ENCODE measurements at regions not wholly inside any gene's neighbourhood (a gene's known extent, or its start where the extent isn't known, plus 50 kb on each side); places are given as distances from the start of the nearest gene placed in this dataset.

GRCh38 chrY:15355321-15355720 is 831.0 kb downstream of the NLGN4Y start:
- H2AFZ ChIP-seq (ENCODE audit: low read depth, low read length): no peak overlapping the region
- no peaks in the 10 kb centered on the region for H3K27me3 ChIP-seq (ENCODE audit: low read depth, low read length)
- H3K4me3 ChIP-seq (ENCODE audit: low read length): no peak overlapping the region
- TF ChIP-seq EZH2phosphoT487 (IDR thresholded peaks at IDR 0.05; ENCODE audit: low read depth): no peak
- TF ChIP-seq, protein P1, sequence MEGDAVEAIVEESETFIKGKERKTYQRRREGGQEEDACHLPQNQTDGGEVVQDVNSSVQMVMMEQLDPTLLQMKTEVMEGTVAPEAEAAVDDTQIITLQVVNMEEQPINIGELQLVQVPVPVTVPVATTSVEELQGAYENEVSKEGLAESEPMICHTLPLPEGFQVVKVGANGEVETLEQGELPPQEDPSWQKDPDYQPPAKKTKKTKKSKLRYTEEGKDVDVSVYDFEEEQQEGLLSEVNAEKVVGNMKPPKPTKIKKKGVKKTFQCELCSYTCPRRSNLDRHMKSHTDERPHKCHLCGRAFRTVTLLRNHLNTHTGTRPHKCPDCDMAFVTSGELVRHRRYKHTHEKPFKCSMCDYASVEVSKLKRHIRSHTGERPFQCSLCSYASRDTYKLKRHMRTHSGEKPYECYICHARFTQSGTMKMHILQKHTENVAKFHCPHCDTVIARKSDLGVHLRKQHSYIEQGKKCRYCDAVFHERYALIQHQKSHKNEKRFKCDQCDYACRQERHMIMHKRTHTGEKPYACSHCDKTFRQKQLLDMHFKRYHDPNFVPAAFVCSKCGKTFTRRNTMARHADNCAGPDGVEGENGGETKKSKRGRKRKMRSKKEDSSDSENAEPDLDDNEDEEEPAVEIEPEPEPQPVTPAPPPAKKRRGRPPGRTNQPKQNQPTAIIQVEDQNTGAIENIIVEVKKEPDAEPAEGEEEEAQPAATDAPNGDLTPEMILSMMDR (IDR thresholded peaks at IDR 0.05; ENCODE audit: low read depth, low read length): no peak
- H3K79me2 ChIP-seq (ENCODE audit: low read length): no peaks in the 10 kb centered on the region
- no peaks in the 10 kb centered on the region for H3K4me1 ChIP-seq (ENCODE audit: low read length)
- H3K4me2 ChIP-seq (ENCODE audit: low read length): no peak overlapping the region
- H3K9me3 ChIP-seq (ENCODE audit: insufficient read depth, low read length): no peaks in the 10 kb centered on the region
- H3K27ac ChIP-seq (ENCODE audit: low read length): no peak overlapping the region
- H3K9ac ChIP-seq (ENCODE audit: low read length): no peak overlapping the region
- H3K36me3 ChIP-seq (replicated peaks; ENCODE audit: low read depth, low read length): no peaks in the 10 kb centered on the region
- no peaks in the 10 kb centered on the region for H4K20me1 ChIP-seq (ENCODE audit: insufficient read depth, low read length)

DNA sequence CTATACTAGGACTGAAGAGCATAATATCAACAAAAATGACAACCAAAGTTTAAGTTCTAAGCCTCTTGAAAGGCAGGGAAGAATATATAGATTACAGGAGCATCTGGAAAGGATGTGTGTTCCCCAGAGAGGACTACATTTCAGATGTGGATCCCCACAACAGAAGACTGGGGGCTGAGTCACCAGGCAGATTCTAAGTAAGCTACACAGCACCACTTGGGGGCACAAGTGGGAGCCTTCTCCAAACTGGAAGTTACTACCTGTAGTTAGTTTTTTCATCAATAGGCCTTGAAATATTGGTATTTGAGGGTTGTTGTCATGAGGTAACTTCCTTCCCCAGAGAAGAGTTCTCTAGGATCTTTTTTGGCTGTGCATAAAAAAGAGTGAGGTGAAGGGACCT is 836.1 kb downstream of the NLGN4Y start:
- no peaks in the 10 kb centered on the region for H3K4me1 ChIP-seq (ENCODE audit: low read length)
- H3K4me2 ChIP-seq (ENCODE audit: low read length): no peak overlapping the region
- H3K36me3 ChIP-seq (replicated peaks; ENCODE audit: low read depth, low read length): no peaks in the 10 kb centered on the region
- TF ChIP-seq, protein P1 (IDR thresholded peaks at IDR 0.05; ENCODE audit: low read depth, low read length): peak; percentile 35
- no peak for TF ChIP-seq EZH2phosphoT487 (IDR thresholded peaks at IDR 0.05; ENCODE audit: low read depth)
- H4K20me1 ChIP-seq (ENCODE audit: insufficient read depth, low read length): no peaks in the 10 kb centered on the region
- no peaks in the 10 kb centered on the region for H3K9me3 ChIP-seq (ENCODE audit: insufficient read depth, low read length)
- no peaks in the 10 kb centered on the region for H3K79me2 ChIP-seq (ENCODE audit: low read length)
- H3K9ac ChIP-seq (ENCODE audit: low read length): no peak overlapping the region
- H3K27me3 ChIP-seq (ENCODE audit: low read depth, low read length): no peaks in the 10 kb centered on the region
- H3K27ac ChIP-seq (ENCODE audit: low read length): no peak overlapping the region
- no peak overlapping the region for H2AFZ ChIP-seq (ENCODE audit: low read depth, low read length)
- no peak overlapping the region for H3K4me3 ChIP-seq (ENCODE audit: low read length)

- H3K4me1 ChIP-seq (ENCODE audit: low read length): no peaks in the 10 kb centered on the region
- H4K20me1 ChIP-seq (ENCODE audit: insufficient read depth, low read length): no peaks in the 10 kb centered on the region
- TF ChIP-seq EZH2phosphoT487 (IDR thresholded peaks at IDR 0.05; ENCODE audit: low read depth): no peak
- TF ChIP-seq, protein P1 (IDR thresholded peaks at IDR 0.05; ENCODE audit: low read depth, low read length): no peak
Measured at GRCh38 chrY:15364996-15365395, 840.7 kb downstream of the NLGN4Y start.

DNA sequence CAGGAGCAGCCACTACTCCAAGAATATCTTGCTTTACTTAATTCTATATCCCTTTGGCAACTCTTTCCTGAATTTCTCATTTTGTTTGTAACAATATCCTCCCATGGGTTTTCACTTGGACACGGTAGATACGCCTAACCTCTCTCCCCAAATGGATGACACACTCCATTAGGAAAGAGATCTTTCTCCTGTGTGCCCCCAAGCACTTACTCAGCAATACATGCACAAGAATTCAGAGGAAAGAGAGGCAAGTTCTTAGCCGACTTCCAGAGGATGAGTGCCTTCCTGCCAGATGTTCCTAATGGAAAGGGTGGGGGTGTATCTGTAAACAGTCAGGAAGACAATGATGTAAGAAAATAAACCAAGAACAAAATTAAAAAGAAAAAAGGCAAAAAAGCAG is 844.5 kb downstream of the NLGN4Y start:
- TF ChIP-seq EZH2phosphoT487 (IDR thresholded peaks at IDR 0.05; ENCODE audit: low read depth): no peak
- TF ChIP-seq, protein P1 (IDR thresholded peaks at IDR 0.05; ENCODE audit: low read depth, low read length): no peak
- no peak overlapping the region for H3K27ac ChIP-seq (ENCODE audit: low read length)
- no peaks in the 10 kb centered on the region for H3K4me1 ChIP-seq (ENCODE audit: low read length)
- H3K79me2 ChIP-seq (ENCODE audit: low read length): no peaks in the 10 kb centered on the region
- H3K4me3 ChIP-seq (ENCODE audit: low read length): no peak overlapping the region
- no peaks in the 10 kb centered on the region for H3K27me3 ChIP-seq (ENCODE audit: low read depth, low read length)
- no peak overlapping the region for H3K4me2 ChIP-seq (ENCODE audit: low read length)
- H2AFZ ChIP-seq (ENCODE audit: low read depth, low read length): no peak overlapping the region
- no peaks in the 10 kb centered on the region for H4K20me1 ChIP-seq (ENCODE audit: insufficient read depth, low read length)
- H3K36me3 ChIP-seq (replicated peaks; ENCODE audit: low read depth, low read length): no peaks in the 10 kb centered on the region
- H3K9me3 ChIP-seq (ENCODE audit: insufficient read depth, low read length): no peaks in the 10 kb centered on the region
- H3K9ac ChIP-seq (ENCODE audit: low read length): no peak overlapping the region

More at GRCh38 chrY:15364996-15365395, 840.7 kb downstream of the NLGN4Y start:
- H3K79me2 ChIP-seq (ENCODE audit: low read length): no peaks in the 10 kb centered on the region
- H3K9me3 ChIP-seq (ENCODE audit: insufficient read depth, low read length): no peaks in the 10 kb centered on the region
- no peak overlapping the region for H3K4me2 ChIP-seq (ENCODE audit: low read length)
- no peak overlapping the region for H3K27ac ChIP-seq (ENCODE audit: low read length)
- H2AFZ ChIP-seq (ENCODE audit: low read depth, low read length): no peak overlapping the region
- no peak overlapping the region for H3K9ac ChIP-seq (ENCODE audit: low read length)
- H3K36me3 ChIP-seq (replicated peaks; ENCODE audit: low read depth, low read length): no peaks in the 10 kb centered on the region
- H3K27me3 ChIP-seq (ENCODE audit: low read depth, low read length): no peaks in the 10 kb centered on the region
- H3K4me3 ChIP-seq (ENCODE audit: low read length): no peak overlapping the region
